HG03457 (cell line): ENCODE measurements at regions not wholly inside any gene's neighbourhood (a gene's known extent, or its start where the extent isn't known, plus 50 kb on each side); places are given as distances from the start of the nearest gene placed in this dataset.

Experiments
- ATAC-seq: cut with Tn5 transposase; IDR thresholded peaks from one replicate; pipeline ENCODE4 v1.9.1; 2021; ENCODE audit warnings: moderate number of reproducible peaks; ENCODE audit not compliant: unreplicated experiment

DNA sequence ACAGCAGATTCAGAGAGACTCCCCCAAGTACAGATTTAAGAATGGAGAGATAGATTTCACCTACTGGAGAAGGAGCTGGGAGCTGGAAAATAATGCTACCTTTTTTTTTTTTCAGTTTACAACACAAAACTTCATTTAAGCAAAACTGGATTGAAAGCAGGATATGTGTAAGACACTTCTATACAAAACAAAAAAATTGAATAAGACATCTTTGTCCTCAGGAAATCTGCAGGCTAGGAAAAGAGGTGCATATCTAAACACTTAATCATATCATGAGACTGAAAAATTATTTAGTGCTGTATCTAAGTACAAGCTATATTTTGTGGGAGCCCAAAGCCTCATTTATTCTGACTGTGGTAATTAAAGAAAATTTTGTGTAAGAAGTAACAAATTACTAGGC lies 516.1 kb downstream of the ZIC1 start:
- ATAC-seq: no peak

DNA sequence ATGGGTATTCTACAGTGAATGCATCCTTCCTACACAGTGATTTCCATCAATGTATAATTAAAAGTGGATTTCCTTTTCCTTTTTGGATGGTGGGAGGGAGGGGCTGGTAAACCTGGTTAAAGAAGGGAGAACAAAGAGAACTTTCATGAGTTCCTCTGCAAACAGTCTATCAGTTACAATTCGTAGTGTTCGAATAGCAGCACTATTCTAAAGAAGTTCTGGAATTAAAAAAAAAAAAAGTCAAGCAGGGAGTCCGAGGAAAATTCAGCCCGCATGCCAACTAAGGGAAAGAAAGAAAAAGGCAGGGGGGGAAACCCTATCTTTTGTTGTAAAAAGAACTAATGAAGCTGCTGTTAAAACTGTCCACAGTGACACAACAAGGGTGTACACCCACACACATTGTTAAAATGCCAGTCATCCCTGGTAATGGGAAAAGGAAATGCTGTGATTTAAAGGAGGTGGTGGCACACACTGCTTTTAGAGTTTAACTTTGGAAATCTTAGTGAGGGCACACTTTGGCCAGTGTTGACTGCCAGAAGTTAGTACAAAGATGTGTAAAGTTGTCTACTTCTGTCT lies 521.2 kb downstream of the ZIC1 start:
- ATAC-seq: no peak

DNA sequence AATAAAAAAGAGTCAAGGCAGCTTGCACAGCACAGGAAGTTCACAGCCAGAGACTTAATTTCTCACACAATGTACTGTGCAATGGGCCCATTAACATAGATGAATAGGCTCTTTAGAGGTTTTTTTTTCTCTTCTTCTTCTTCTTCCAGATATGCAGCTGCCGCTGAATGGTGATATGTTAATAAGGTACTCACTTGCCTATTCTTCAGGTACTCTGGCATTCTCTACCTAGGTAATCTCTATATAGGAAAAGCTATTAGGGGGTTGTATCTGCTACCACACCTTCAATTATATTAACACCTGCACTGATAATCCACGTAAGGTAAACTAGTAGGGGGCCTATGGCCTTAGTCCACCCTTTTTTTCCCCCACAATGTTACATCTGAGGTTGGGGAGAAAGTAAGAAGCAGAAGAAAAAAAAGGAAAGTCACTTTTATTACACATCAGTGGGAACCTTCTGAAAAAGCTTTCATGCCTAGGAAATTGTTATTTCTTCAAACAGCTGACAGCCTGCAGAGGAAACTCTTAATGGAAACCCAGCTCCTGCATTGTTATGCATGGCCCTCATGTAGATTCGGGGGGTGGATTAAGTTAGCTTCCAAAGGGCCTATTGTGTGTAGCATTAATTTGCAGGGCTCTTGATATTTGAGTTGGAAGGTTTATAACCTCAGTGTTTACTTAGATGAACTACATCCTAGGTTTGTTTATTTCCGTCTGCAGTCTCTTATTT lies 525.5 kb downstream of the ZIC1 start:
- no peak for ATAC-seq

DNA sequence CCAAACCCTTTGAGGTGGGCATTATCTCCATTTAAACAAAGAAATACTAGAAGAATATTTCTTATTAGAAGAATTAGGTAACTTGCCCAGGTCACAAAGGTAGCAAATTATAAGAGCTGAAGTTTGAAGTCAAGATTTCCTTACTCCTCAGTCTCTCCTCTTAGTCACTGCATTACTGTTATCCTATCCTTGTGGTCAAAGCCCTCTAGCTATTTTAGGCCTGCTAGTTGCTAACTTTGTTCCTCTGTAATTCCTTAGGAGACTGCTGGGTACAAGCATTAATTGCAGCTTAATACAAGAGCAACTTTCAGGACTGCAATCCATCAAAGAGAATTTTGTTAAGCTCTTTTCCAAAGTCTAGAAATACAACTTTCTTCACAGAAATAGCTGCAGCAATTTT lies 528.2 kb downstream of the ZIC1 start:
- no peak for ATAC-seq

DNA sequence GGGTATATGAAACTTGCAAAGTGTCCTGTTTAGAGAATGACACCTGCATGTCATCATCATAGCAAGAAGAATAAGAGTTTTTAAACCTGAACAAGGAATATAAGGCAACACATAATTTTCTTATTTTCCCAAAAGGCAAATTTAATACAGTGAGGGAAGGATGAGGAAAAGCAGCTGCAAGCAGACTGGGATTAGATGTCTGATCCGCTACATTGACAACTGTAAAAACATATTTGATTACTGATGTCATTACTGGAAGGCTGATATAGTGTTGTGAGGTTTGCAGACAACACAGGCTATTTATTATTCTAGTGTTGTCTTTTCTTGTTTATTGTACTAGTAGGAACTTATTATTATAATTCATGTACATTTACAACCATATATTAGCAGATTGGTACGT lies 528.7 kb downstream of the ZIC1 start:
- no peak for ATAC-seq

DNA sequence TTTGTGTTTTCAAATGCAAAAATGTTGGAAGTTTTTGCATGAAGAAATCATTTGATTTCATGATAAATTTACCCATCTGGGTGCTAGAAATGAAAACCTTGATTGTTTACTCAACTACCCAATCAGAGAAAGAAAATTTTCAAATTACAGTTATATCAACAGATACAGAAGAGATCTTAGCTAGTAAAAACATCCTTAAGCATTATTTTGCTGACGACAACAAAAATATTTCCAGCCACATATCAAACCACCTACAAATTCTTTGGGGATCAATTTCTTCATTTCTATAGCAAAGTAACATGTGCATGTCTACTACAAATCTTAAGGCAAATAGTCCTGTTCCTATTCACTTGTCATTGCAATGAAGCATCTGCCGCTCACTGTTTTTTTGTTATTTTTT lies 530.3 kb downstream of the ZIC1 start:
- no peak for ATAC-seq

DNA sequence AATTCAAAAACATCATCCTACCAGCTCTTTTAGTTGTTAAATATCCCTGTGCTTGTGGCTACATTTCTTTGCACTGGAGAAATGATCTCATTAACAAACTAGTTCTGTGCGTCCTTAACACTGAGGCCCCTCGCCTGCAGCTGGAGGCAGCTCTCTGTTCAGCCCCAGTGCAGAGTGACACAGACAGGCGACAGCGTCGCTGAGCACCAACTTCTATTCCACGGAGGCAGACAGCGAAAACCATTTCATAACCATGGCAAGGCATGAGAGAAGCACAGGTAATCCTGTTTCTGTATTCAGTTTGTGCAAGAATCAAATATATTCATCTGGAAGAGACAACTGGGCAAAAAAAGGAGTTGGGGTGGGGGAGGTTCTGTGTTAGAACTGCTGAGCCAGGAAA lies 530.7 kb downstream of the ZIC1 start:
- ATAC-seq: no peak

DNA sequence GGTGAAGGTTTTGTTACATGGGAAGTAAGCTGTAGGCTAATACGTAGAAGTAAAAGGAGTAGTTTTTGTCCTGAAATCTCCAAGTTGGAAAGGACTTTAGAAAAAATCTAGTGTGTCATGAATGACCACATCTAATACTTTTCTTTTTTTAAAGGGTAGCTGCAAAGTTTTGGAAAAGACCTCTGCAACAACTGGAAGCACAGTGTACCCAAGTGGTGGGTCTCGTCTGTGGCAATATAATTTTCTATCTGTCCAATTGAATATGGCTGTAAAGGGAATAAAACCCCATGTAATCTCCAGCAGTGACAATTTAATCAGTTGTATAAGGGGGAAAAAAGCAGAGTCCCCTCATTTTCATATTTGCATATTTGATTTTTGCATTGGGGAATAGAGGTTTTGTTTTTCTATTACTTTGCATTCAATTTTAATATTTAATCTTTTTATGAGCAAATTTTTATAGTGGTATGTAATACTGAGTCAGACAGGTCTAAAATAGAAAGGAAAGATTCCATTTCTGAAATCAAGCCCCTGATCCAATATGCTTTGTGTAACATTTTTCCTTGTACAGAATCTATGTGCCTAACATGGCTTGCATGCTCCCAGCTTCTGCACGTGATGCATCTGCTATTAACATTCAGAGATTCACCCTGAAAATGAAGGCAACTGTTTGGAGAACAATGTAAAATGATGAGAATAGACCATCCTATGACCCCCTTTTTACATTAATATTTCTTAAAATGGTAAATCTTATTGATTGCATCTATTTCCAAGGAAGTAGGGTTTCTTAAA lies 531.4 kb downstream of the ZIC1 start:
- ATAC-seq: no peak

DNA sequence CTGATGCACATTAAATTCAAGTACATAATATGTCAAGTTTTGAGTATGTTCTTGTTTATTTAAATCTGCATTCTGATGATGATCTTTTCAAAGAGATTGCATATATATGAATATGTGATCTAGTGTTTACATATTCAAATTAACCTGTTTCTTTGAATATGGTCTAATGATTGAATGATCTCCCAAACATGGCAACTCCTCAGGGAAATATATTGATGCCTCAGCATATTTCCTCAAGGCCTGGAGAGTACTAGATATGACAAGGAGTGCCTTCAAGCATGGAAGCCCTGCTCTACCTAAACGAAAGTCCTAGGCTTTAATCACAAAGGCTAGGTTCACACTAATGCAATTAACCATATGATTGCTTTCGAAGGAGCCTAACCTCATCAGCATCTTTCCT lies 532.8 kb downstream of the ZIC1 start:
- ATAC-seq: no peak

DNA sequence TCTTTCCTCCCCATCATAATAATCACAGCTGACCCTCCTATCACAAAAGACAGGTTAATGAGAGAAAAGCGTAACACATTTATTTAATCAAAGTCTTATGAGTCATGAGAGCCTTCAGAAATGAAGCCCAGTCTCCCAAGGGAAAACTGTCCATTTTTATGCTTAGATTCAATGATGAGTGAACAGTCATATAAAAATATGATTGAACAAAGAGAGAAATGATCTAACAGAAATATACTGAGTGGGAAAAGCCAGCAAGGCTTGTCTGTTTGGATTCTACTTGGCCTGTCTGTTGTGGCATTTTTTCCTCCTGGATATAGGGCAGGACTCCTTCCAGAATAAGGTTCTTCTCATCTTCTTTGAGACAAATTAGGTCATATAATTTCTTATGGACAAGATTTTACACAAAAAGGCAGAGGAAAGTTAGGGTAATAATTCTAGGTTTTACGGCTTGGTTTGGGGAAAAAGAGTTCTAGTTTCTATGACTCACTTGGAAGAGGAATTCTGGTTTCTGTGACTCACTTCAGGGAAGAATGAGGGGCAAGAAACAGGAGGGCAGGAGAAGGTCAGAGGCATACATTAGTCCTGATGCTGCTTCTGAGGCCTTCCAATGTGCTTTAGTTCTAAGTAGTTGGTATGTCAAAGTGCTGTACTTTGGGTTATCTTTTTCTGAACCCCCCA lies 534.2 kb downstream of the ZIC1 start:
- no peak for ATAC-seq

DNA sequence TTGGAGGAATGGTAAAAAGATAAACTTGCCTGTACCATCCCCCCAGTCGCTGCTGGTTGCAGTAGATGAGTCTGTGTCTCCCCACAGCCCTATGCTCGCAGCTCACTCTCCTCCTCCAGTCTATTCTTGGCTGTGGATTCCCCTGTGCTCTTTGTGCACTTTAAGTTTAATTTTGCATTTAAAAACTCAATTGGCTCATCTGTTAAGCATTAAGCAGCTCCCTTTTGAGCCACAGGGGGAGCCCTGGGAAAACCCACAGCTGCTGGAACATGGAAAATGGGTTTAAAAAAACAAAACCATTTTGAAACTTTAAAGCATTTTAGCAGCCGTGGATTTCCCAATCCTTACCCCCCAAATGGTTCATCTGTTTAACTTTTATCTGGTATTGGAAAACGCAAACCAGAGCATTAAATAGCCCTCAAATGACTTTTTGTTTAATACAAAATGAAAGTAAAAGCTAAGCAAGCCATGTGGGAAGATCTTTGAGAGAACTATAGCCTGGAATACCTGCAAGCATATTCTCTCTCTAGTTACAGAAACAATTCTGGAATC lies 536.9 kb downstream of the ZIC1 start:
- ATAC-seq: peak; percentile 53

DNA sequence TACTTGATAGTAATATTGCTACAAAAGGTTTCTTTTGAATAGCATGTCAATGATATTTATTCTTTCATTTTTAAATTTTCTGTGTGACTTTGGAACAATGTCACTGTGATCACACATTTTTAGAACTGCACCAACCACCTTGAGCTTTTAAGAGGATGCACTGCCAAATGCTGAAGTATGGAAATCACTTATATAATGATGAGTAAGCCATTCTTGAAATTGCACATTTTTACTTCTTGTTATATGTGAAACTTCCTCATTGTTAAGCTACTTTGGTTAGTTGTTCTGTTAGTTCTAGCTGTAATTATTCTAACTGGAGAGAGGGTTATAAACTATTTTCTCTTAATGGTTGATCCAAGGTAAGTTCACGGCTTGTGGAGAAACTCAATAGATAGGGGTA lies 547.5 kb downstream of the ZIC1 start:
- no peak for ATAC-seq

DNA sequence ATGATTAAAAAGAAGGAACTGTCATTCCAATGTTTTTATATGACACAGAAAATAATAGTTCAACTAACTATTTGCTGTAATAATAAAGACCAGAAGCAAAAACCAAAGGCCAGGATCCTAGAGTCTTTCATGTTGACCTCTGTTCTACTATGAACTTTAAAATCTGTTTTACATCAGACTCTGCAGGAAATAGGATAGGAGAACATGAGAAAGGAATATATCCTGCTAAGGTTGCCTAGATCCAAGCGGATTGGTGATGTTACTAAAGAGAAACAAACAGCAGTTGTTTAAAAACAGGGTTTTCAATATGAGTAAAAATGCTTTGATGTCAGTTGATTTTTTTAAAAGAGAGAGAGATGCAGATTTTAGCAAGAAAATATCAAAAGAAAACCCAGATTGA lies 549.6 kb downstream of the ZIC1 start:
- no peak for ATAC-seq

DNA sequence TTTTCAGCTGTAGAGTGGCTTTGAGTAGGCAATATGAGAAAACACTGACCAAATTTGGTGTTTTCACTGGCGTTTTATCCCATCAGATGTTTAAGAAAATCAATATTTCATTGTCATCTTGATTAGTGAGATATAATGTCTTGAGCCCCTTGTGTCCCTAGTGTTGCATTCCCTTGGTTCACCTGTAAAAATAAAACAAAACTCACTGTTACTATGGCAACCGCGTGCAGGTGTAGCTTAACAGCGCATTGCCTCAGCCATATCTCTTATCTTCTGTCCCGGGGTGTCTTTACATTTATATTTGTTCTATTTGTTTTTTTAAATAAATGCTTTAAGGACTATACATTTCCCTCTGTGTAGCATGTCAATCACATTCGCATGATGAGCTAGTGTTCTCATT lies 551.6 kb downstream of the ZIC1 start:
- ATAC-seq: no peak

DNA sequence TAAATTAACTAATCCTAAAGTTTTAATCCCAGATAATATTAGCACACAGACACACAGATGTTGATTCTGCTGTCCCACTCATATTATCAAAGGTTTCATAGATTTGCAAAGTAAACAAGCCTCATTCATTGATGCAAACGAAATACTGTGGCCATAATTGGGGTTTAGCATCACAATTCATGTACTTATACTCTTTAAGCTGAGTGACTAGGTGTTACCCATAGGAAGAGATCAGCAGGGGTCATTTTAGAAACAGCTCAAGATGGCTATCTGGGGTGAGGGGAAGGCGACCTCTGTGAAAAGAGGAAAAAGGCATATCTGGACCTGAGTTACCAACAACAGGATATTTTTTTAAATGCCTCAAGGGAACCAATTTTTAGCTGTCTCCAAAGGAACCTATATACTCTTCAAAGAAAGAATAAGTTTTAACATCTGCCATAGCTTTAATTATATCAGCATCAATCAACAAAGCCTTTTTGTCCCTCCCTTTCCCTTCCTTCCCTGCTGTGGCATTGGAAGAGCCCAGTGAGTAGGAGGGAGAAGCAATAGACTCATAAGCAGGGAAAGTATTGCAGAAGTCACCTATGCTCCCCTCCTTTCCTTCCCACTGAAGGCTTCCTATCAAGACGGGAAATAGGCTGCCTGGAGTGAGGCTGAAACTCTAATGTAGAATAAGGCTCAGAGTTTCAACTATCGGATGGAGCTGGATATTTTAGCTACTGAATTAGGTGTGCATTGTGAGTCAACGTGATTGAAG lies 553.4 kb downstream of the ZIC1 start:
- no peak for ATAC-seq

DNA sequence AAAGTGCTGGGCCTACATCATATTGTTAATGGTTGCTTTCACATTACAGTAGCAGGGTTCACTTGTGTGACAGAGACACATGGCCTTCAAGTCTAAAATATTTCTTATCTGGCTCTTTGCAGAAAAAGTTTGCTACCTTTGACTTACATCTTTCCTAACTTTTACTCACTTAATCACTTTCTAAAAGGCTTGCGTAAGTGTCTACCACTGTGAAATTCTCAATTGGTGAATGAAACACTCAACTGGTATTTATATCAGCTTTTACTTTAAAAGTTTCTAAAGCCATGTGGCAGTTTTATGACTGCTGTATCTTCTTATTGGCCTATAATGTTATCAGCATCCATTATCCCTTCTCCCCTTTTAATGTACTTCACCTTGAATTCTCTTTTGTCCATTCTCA lies 554.5 kb downstream of the ZIC1 start:
- no peak for ATAC-seq

DNA sequence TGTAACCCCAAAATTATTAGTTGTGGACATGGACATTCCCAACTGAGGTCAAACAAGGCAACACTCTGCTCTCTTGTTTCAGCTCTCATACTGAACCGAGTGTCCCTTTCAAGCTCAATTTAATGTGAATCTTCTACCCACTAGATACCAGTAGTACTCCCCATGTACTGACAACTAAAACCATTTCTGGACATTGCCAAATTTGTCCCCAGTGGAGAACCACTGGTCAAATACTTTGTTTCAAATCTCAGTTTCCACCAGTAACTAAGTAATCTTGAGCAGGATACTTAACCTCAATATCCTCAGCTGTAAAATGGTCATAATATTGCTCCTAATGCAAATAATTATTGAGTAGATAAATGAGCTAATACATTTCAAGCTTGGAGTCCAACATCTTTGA lies 566.0 kb downstream of the ZIC1 start:
- ATAC-seq: no peak

DNA sequence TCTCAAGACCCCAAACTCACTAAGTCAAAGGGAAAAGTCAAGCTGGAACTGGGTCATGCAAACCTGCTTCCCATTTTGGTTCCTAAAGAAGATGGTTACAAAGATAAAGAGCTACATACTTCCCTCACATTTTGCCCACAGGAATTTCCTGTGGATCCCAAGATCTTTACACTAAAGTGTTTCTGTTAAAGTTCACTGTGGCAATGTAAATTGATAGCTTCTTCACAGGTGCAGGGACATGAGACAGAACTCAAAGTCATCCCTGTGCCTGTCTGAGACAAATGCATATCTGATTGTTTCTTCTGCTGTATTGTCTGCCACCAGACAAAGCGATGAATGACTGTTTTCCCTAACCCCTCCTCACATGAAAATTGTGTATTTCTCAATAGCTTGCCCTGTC lies 567.8 kb downstream of the ZIC1 start:
- ATAC-seq: no peak

DNA sequence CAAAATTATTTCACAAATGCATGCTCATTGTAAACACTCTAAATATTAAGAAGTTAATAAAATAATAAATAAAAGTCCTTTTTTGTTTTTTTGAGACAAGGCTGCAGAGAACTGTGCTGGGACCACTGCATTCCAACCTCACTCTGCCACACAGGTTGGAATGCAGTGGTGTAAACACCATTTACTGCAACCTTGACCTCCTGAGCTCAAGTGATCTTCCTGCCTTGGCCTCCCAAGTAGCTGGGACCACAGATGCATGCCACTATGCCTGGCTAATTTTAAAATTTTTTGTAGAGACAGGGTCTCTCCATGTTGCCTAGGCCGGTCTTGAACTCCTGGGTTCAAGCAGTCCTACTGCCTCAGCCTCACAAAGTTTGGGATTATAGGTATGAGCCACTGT lies 578.4 kb downstream of the ZIC1 start:
- no peak for ATAC-seq

DNA sequence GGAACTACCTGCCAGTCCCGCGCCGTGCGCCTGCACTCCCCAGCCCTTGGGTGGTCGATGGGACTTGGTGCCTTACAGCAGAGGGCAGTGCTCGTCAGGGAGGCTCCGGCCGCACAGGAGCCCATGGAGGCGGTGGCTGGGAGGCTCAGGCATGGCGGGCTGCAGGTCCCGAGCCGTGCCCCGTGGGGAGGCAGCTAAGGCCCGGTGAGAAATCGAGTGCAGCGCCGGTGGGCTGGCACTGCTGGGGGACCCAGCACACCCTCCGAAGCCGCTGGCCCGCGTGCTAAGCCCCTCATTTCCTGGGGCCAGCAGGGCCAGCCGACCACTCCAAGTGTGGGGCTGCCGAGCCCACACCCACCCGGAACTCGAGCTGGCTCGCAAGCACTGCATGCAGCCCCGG lies 580.2 kb downstream of the ZIC1 start:
- no peak for ATAC-seq

DNA sequence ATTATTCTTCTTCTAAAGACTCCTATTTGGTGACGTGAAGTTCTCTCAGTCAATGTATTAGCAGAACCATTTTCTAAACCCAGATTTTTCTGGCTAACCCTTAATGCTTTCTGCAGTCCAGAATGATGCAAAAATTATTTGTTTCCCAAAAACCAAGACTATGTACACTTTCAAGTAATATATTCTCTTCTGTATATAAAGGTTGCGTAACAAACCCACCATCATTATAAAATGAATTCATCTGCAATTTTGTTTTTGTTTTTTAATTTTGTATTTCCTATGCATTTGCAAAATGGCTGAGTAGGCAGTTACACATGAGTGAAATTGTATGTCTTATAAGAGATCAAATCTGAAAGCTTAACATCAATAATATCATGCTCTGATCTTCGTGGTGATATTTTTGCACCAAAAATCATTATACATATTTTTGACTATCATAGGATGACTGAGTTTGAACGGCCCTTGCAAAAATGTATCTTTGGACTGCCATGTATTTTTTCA lies 593.6 kb downstream of the ZIC1 start:
- ATAC-seq: no peak
